MM.1S (cell line): ENCODE measurements at regions not wholly inside any gene's neighbourhood (a gene's known extent, or its start where the extent isn't known, plus 50 kb on each side); places are given as distances from the start of the nearest gene placed in this dataset.
A peak's percentile ranks its signal among the peaks of the same experiment; 100 is the strongest.

ENCODE experiments used
- DNase-seq: peaks from one replicate; pipeline ENCODE4 v3.0.0-alpha.2; 2015
- H2AFZ ChIP-seq: fragments of 300-600 bp; sonication (generic); 2 replicates; pipeline ENCODE4 v1.6.0; 2016; ENCODE audit warnings: antibody characterized with exemption, low read length
- H3F3A ChIP-seq: fragments of 300-600 bp; sonication (generic); 2 replicates; pipeline ENCODE4 v1.6.1; 2016; ENCODE audit warnings: mild to moderate bottlenecking, antibody characterized with exemption, low read length, moderate library complexity, mixed read lengths; ENCODE audit not compliant: insufficient read depth
- H3K27ac ChIP-seq: fragments of 300-600 bp; sonication (generic); 2 replicates; pipeline ENCODE4 v1.5.1; 2016; ENCODE audit warnings: mild to moderate bottlenecking, low read length
- H3K27me3 ChIP-seq: fragments of 300-600 bp; sonication (generic); replicated peaks from 2 replicates; pipeline ENCODE4 v1.6.0; 2016; ENCODE audit warnings: low read length; ENCODE audit not compliant: insufficient read depth
- H3K36me3 ChIP-seq: fragments of 300-600 bp; sonication (generic); replicated peaks from 2 replicates; pipeline ENCODE4 v1.6.1; 2016; ENCODE audit warnings: mild to moderate bottlenecking, low read length, mixed read lengths; ENCODE audit not compliant: insufficient read depth
- H3K4me1 ChIP-seq: fragments of 300-600 bp; sonication (generic); 2 replicates; pipeline ENCODE4 v1.6.1; 2016; ENCODE audit warnings: low read length, mixed read lengths
- H3K4me2 ChIP-seq: fragments of 300-600 bp; sonication (generic); 2 replicates; pipeline ENCODE4 v1.6.0; 2016; ENCODE audit warnings: low read depth, low read length
- H3K4me3 ChIP-seq: fragments of 300-600 bp; sonication (generic); 2 replicates; pipeline ENCODE4 v1.5.1; 2016; ENCODE audit warnings: low read length, mixed read lengths
- H3K79me2 ChIP-seq: fragments of 300-600 bp; sonication (generic); 2 replicates; pipeline ENCODE4 v1.6.1; 2016; ENCODE audit warnings: mixed run types, low read length, mixed read lengths
- H3K9ac ChIP-seq: fragments of 300-600 bp; sonication (generic); 2 replicates; pipeline ENCODE4 v1.6.1; 2016; ENCODE audit warnings: low read length, mixed read lengths
- H3K9me2 ChIP-seq: fragments of 300-600 bp; sonication (generic); replicated peaks from 2 replicates; pipeline ENCODE4 v1.6.1; 2016; ENCODE audit warnings: mild to moderate bottlenecking, low read length, mixed read lengths; ENCODE audit not compliant: insufficient read depth
- H3K9me3 ChIP-seq: fragments of 300-600 bp; sonication (generic); replicated peaks from 2 replicates; pipeline ENCODE4 v1.6.1; 2016; ENCODE audit warnings: mild to moderate bottlenecking, low read length, mixed read lengths; ENCODE audit not compliant: insufficient read depth
- H4K20me1 ChIP-seq: fragments of 300-600 bp; sonication (generic); 2 replicates; pipeline ENCODE4 v1.6.1; 2016; ENCODE audit warnings: mild to moderate bottlenecking, low read length, moderate library complexity, mixed read lengths; ENCODE audit not compliant: insufficient read depth
- EZH2 ChIP-seq: fragments of 300-600 bp; sonication (generic); optimal IDR thresholded peaks from 2 replicates; pipeline ENCODE3; 2017; ENCODE audit warnings: low read depth, mild to moderate bottlenecking, antibody characterized with exemption, low read length, mixed read lengths
- EZH2phosphoT487 ChIP-seq: fragments of 300-600 bp; sonication (generic); IDR thresholded peaks from 2 replicates; pipeline ENCODE4 v1.6.1; 2018; ENCODE audit warnings: antibody characterized with exemption, low read length
- TF ChIP-seq, protein P1 (sequence below): fragments of 300-600 bp; sonication (generic); IDR thresholded peaks from 2 replicates; pipeline ENCODE4 v1.5.1; 2016; ENCODE audit warnings: antibody characterized with exemption, low read length, mixed read lengths

DNA sequence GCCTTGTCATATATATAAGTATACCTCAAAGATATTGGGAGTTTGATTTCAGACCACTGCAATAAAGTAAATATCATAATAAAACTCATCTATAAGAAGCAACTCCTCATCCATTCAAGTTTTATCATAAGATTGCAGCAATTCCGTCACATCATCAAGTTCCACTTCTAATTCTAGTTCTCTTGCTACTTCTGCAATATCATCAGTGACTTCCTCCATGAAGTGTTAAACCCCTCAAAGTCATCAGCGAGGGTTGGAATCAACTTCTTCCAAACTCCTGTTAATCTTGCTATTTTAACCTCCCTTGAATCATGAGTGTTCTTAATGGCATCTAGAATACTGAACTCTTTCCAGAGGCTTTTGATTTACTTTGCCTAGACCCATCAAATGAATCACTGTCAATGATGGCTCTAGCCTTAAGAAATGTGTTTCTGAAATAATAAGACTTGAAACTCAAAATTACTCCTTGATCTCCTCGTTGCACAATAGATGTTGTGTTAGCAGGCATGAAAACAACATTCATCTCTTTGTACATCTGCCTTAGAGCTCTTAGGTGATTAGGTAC lies 88.3 kb downstream of the RPE65 start:
- H3K27me3 ChIP-seq: no peaks in the 10 kb centered on the region
- H3K36me3 ChIP-seq: no peaks in the 10 kb centered on the region
- no peak for DNase-seq
- no peak for TF ChIP-seq EZH2phosphoT487
- TF ChIP-seq EZH2: no peak
- TF ChIP-seq, protein P1, sequence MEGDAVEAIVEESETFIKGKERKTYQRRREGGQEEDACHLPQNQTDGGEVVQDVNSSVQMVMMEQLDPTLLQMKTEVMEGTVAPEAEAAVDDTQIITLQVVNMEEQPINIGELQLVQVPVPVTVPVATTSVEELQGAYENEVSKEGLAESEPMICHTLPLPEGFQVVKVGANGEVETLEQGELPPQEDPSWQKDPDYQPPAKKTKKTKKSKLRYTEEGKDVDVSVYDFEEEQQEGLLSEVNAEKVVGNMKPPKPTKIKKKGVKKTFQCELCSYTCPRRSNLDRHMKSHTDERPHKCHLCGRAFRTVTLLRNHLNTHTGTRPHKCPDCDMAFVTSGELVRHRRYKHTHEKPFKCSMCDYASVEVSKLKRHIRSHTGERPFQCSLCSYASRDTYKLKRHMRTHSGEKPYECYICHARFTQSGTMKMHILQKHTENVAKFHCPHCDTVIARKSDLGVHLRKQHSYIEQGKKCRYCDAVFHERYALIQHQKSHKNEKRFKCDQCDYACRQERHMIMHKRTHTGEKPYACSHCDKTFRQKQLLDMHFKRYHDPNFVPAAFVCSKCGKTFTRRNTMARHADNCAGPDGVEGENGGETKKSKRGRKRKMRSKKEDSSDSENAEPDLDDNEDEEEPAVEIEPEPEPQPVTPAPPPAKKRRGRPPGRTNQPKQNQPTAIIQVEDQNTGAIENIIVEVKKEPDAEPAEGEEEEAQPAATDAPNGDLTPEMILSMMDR: no peak
- no peaks in the 10 kb centered on the region for H3K9me2 ChIP-seq
- H3F3A ChIP-seq: no peaks in the 10 kb centered on the region
- no peaks in the 10 kb centered on the region for H3K9me3 ChIP-seq
- no peak overlapping the region for H3K4me2 ChIP-seq
- no peaks in the 10 kb centered on the region for H4K20me1 ChIP-seq
- peaks cover 14% of the 10 kb centered on the region for H3K4me1 ChIP-seq
- no peak overlapping the region for H2AFZ ChIP-seq
- no peak overlapping the region for H3K4me3 ChIP-seq
- H3K79me2 ChIP-seq: no peaks in the 10 kb centered on the region
- H3K9ac ChIP-seq: no peak overlapping the region
- H3K27ac ChIP-seq: no peak overlapping the region

DNA sequence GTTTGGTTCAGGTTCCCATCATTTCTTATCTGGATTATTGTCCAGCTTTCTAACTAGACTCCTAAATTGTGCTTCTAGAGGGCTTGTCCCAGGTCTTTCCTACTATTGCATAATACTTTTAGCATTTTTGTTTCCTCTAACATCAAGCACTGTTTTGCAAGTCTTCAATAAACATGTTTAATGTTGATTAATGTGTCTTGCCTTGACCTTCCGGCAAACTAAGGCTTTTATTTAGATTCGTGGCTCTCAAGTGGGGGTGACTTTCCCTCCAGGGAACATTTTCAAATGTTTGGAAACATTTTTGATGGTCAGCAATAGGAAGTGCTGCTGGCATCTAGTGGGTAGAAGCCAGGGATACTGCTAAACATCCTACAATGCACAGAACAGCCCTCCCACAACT lies 90.7 kb downstream of the RPE65 start:
- Histone ChIP-seq H3K4me2 (no peak overlapping the region), H3K4me1 (peaks cover 14% of the 10 kb centered on the region), H3K4me3 (no peak overlapping the region), H4K20me1 (no peaks in the 10 kb centered on the region), H2AFZ (no peak overlapping the region), H3K9me3 (no peaks in the 10 kb centered on the region), H3K27ac (no peak overlapping the region), H3F3A (no peaks in the 10 kb centered on the region), H3K9me2 (no peaks in the 10 kb centered on the region), H3K9ac (no peak overlapping the region), H3K27me3 (no peaks in the 10 kb centered on the region), H3K36me3 (no peaks in the 10 kb centered on the region), H3K79me2 (no peaks in the 10 kb centered on the region)
- no peak for TF ChIP-seq EZH2phosphoT487
- TF ChIP-seq, protein P1: no peak
- TF ChIP-seq EZH2: no peak
- DNase-seq: no peak

DNA sequence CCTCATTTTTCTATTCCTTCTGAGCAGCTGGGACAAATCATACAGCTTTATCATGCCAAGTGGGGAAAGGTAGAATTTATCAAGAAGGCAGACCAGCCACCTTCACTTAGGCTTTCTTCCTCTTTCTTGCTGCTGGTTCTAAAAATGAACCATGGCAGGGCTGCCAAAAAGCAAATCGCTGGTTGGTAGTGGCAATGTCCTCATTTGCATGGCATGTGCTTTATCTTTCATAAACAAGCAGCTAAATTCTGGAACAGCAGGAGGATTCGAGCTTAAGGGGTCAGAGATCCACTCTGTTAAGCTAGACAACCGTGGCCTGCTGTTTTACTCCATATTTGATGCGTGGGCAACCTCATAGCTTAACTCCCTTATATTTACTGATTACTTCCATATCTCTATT lies 91.3 kb downstream of the RPE65 start:
- H3K9me3 ChIP-seq: no peaks in the 10 kb centered on the region
- no peaks in the 10 kb centered on the region for H3F3A ChIP-seq
- TF ChIP-seq EZH2 (no peak), EZH2phosphoT487 (no peak)
- TF ChIP-seq, protein P1: no peak
- no peak overlapping the region for H3K9ac ChIP-seq
- peak overlapping the region; percentile 1; the same call in 1 of the 2 replicates for H2AFZ ChIP-seq
- H3K27me3 ChIP-seq: no peaks in the 10 kb centered on the region
- no peak for DNase-seq
- H3K4me2 ChIP-seq: peak overlapping the region; percentile 25; the same call in 1 of the 2 replicates
- H3K79me2 ChIP-seq: no peaks in the 10 kb centered on the region
- H4K20me1 ChIP-seq: no peaks in the 10 kb centered on the region
- H3K27ac ChIP-seq: no peak overlapping the region
- H3K4me3 ChIP-seq: no peak overlapping the region
- H3K9me2 ChIP-seq: no peaks in the 10 kb centered on the region
- H3K4me1 ChIP-seq: peaks cover 14% of the 10 kb centered on the region
- H3K36me3 ChIP-seq: no peaks in the 10 kb centered on the region
